ENCODE measurements at regions not wholly inside any gene's neighbourhood (a gene's known extent, or its start where the extent isn't known, plus 50 kb on each side); places are given as distances from the start of the nearest gene placed in this dataset.

- no peak for TF ChIP-seq CTCF (IDR thresholded peaks at IDR 0.05; ENCODE audit: insufficient read depth, missing control alignments)
- DNase-seq (ENCODE audit: insufficient read length, low spot score), result no peak
- FAIRE-seq, result no peak
Measured at GRCh38 chr1:227434808-227435444, 116.6 kb upstream of the CDC42BPA start.

DNA sequence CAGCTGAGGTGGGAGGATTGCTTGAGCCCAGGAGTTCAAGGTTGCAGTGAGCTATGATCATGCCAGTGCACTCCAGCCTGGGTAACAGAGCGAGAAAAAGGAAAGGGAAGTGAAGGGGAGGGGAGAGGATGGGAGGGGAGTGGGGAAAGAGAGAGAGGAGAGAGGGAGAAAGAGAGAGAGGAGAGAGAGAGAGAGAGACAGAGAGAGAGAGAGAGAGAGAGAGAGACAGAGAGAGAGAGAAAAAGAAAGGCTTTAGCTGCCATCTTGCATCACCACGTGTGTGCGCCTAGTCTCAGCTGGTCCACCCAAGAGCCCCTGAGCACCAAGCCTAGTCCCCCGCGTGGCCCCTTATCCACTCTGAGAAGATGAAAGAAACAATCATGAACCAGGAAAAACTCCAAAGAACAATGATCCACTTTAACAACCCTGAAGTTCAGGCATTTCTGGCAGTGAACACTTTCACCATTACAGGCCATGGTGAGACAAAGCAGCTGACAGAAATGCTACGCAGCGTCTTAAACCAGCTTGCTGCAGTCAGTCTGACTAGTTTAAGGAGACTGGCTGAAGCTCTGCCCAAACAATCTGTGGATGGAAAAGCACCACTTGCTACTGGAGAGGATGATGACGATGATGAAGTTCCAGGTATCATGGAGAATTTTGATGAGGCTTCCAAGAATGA, 115.5 kb upstream of the CDC42BPA start:
- DNase-seq (ENCODE audit: insufficient read length, low spot score) (no peak), FAIRE-seq (no peak)
- no peak for TF ChIP-seq CTCF (IDR thresholded peaks at IDR 0.05; ENCODE audit: insufficient read depth, missing control alignments)

- DNase-seq (ENCODE audit: insufficient read length, low spot score), result no peak
- FAIRE-seq, result no peak
- no peak for TF ChIP-seq CTCF (IDR thresholded peaks at IDR 0.05; ENCODE audit: insufficient read depth, missing control alignments)
Measured at GRCh38 chr1:227432981-227433380, 114.7 kb upstream of the CDC42BPA start.

DNA sequence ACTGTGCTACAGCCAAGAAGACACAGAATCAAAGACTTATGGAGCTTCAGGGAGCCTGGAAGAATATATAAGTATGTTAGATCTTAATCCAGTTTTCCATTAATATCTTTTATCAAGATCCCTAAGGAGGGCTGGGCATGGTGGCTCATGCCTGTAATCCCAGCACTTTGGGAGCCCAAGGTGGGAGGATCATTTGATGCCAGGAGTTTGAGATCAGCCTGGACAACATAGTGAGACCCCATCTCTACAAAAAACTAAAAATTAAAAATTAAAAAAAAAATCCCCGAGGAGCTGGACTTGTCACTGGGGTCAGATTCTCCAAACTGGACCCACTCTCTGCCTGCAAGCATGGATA, 113.9 kb upstream of the CDC42BPA start:
- FAIRE-seq (no peak), DNase-seq (ENCODE audit: insufficient read length, low spot score) (no peak)
- no peak for TF ChIP-seq CTCF (IDR thresholded peaks at IDR 0.05; ENCODE audit: insufficient read depth, missing control alignments)

DNA sequence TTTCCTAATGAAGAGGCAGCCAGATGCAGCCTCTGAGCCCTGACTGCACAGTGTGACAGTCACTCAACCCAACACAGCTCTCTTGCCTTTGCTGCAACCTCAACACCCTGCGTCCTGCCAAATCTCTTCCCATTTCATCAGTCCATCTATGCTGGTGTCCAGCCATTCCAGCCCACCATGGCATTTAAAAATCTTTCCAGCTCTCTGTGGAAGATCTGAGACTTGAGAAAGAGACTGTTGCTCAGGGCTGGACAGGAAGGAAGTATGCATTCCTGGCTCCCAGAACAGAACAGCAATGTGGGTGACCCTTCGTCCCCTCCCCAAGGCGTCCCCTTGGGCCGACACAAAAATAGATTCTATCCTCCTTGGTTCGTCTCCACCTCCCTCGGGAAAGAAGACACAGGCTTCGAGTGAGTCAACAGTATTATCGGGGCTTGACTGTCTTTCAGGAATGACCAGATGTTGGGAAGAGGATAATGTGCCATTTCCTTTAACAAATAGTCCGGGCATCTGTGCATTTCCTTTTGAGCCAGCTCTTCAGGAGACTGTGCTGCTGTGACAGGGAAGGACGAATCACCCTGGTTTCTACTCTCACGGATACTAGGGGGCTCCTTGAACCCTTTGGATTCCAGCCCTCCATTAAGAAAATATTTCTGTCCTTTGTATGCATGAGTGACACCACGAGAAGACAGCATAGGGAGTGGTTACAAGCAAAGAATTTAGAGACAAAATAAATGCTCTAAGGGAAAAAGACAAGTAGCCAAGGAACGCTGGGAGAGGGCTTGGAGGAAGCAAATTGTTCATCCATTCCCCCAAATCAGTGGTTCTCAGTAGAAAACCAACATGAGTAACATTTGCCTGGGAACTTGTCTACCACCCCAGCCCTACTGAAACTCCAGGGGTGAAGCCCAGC, 111.4 kb upstream of the CDC42BPA start:
- no peak for TF ChIP-seq CTCF (IDR thresholded peaks at IDR 0.05; ENCODE audit: insufficient read depth, missing control alignments)
- DNase-seq (ENCODE audit: insufficient read length, low spot score) (no peak), FAIRE-seq (no peak)

DNA sequence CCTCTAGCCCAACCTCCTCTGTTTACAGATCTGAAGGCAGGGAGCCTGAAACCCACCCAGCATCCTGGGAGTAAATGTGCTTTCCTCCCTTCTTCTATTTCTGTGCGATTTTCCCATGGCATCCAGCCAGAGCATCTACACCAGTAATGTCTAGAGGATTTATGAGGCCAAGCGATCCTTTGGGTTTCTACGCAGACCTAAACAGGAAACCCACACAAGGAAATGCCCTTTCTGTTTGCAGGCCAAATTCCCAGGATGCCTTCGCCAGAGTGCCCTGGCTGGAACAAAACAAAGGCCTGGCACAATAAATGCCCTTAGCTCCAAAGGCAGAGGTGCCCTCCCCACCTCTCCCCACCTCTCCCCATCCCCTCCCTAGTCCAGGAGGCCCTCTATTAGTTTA, 110.5 kb upstream of the CDC42BPA start:
- no peak for DNase-seq (ENCODE audit: insufficient read length, low spot score)
- TF ChIP-seq CTCF (IDR thresholded peaks at IDR 0.05; ENCODE audit: insufficient read depth, missing control alignments), result no peak
- no peak for FAIRE-seq

Measured in D721Med (cell line).